ENCODE measurements at regions not wholly inside any gene's neighbourhood (a gene's known extent, or its start where the extent isn't known, plus 50 kb on each side); places are given as distances from the start of the nearest gene placed in this dataset.

- no peak for ATAC-seq (ENCODE audit: low FRiP score in 2 of 2)
- Histone ChIP-seq H3K36me3 (no peaks in the 10 kb centered on the region), H3K27me3 (no peaks in the 10 kb centered on the region), H3K4me3 (no peak overlapping the region), H3K4me1 (peaks cover 0 to 4% (median 0%) of the 10 kb centered on the region in 4 donors), H3K9me3 (no peaks in the 10 kb centered on the region), H3K27ac (no peak overlapping the region)
- DNase-seq: no peak
- TF ChIP-seq POLR2A (IDR thresholded peaks at IDR 0.05) (no peak), POLR2AphosphoS5 (IDR thresholded peaks at IDR 0.05) (no peak), EP300 (IDR thresholded peaks at IDR 0.05) (no peak), CTCF (IDR thresholded peaks at IDR 0.05) (no peak)
- 83 to 95% methylated on average over 4 of the region's 4 CpGs for WGBS, 2 donors
Measured at GRCh38 chrX:43552703-43553102, 103.4 kb upstream of the MAOA start.

GRCh38 chrX:43553257-43553656, 102.8 kb upstream of the MAOA start:
- ATAC-seq (ENCODE audit: low FRiP score in 2 of 2): no peak
- 72 to 75% methylated on average over 4 to 5 of the region's 5 CpGs for WGBS, 2 donors
- H3K27me3 ChIP-seq: no peaks in the 10 kb centered on the region
- H3K4me1 ChIP-seq: peaks cover 0 to 4% (median 0%) of the 10 kb centered on the region in 4 donors
- H3K27ac ChIP-seq: no peak overlapping the region
- TF ChIP-seq EP300 (IDR thresholded peaks at IDR 0.05): no peak
- TF ChIP-seq POLR2A (IDR thresholded peaks at IDR 0.05): no peak
- TF ChIP-seq POLR2AphosphoS5 (IDR thresholded peaks at IDR 0.05): no peak
- TF ChIP-seq CTCF (IDR thresholded peaks at IDR 0.05): no peak
- H3K4me3 ChIP-seq: no peak overlapping the region
- DNase-seq: no peak
- no peaks in the 10 kb centered on the region for H3K9me3 ChIP-seq
- no peaks in the 10 kb centered on the region for H3K36me3 ChIP-seq

- no peaks in the 10 kb centered on the region for H3K27me3 ChIP-seq
- 0 to 47% methylated on average over 1 of the region's 1 CpG for WGBS, 2 donors
- DNase-seq (peak in 1 of 2 donors; percentile 61), ATAC-seq (ENCODE audit: low FRiP score in 2 of 2) (no peak)
- H3K27ac ChIP-seq: no peak overlapping the region
- H3K4me1 ChIP-seq: peaks cover 0 to 4% (median 2%) of the 10 kb centered on the region in 4 donors
- H3K4me3 ChIP-seq: no peak overlapping the region
- H3K36me3 ChIP-seq: no peaks in the 10 kb centered on the region
- no peak for TF ChIP-seq CTCF (IDR thresholded peaks at IDR 0.05)
- TF ChIP-seq EP300 (IDR thresholded peaks at IDR 0.05): no peak
- TF ChIP-seq POLR2A (IDR thresholded peaks at IDR 0.05): no peak
- TF ChIP-seq POLR2AphosphoS5 (IDR thresholded peaks at IDR 0.05): no peak
- no peaks in the 10 kb centered on the region for H3K9me3 ChIP-seq
Measured at GRCh38 chrX:43556207-43556606, 99.9 kb upstream of the MAOA start.

- Histone ChIP-seq H3K4me3 (no peak overlapping the region), H3K27ac (no peak overlapping the region), H3K27me3 (no peaks in the 10 kb centered on the region), H3K9me3 (no peaks in the 10 kb centered on the region), H3K4me1 (peaks cover 0 to 4% (median 0%) of the 10 kb centered on the region in 4 donors), H3K36me3 (no peaks in the 10 kb centered on the region)
- ATAC-seq (ENCODE audit: low FRiP score in 2 of 2) (no peak), DNase-seq (peak in 1 of 2 donors; percentile 43)
- 8 to 12% methylated on average over 4 of the region's 4 CpGs for WGBS, 2 donors
- TF ChIP-seq CTCF (IDR thresholded peaks at IDR 0.05): peak; percentile 26 to 65 (median 48)
- TF ChIP-seq POLR2AphosphoS5 (IDR thresholded peaks at IDR 0.05): no peak
Measured at GRCh38 chrX:43557792-43558191, 98.3 kb upstream of the MAOA start.

- WGBS, 2 donors: 37 to 92% methylated on average over 1 to 2 of the region's 2 CpGs
- TF ChIP-seq POLR2A (IDR thresholded peaks at IDR 0.05) (no peak), CTCF (IDR thresholded peaks at IDR 0.05) (peak; percentile 23 to 59 (median 48))
- peaks cover 0 to 4% (median 0%) of the 10 kb centered on the region in 4 donors for H3K4me1 ChIP-seq
- no peaks in the 10 kb centered on the region for H3K36me3 ChIP-seq
- ATAC-seq (ENCODE audit: low FRiP score in 2 of 2) (peak; percentile 51 to 56), DNase-seq (peak in 1 of 2 donors; percentile 39)
- H3K9me3 ChIP-seq: no peaks in the 10 kb centered on the region
- no peak overlapping the region for H3K27ac ChIP-seq
- H3K27me3 ChIP-seq: no peaks in the 10 kb centered on the region
- H3K4me3 ChIP-seq: no peak overlapping the region
Measured at GRCh38 chrX:43559644-43560043, 96.5 kb upstream of the MAOA start.
